AG09309 (cell line): ENCODE measurements at regions not wholly inside any gene's neighbourhood (a gene's known extent, or its start where the extent isn't known, plus 50 kb on each side); places are given as distances from the start of the nearest gene placed in this dataset.

Experiments used
- DNase-seq: peaks from one replicate; pipeline ENCODE4 v3.0.0-alpha.2; 2010; ENCODE audit warnings: low read depth
- H3K4me3 ChIP-seq: 2 replicates; pipeline ENCODE4 v1.5.1; 2011; ENCODE audit warnings: mild to moderate bottlenecking, low read depth, low read length, moderate library complexity; ENCODE audit not compliant: control insufficient read depth
- TF ChIP-seq, protein P1 (sequence below): IDR thresholded peaks from 2 replicates; pipeline ENCODE4 v1.5.1; 2011; ENCODE audit warnings: mild to moderate bottlenecking, low read depth, low read length, inconsistent platforms; ENCODE audit not compliant: insufficient read depth, control insufficient read depth; ENCODE audit errors: missing control alignments

DNA sequence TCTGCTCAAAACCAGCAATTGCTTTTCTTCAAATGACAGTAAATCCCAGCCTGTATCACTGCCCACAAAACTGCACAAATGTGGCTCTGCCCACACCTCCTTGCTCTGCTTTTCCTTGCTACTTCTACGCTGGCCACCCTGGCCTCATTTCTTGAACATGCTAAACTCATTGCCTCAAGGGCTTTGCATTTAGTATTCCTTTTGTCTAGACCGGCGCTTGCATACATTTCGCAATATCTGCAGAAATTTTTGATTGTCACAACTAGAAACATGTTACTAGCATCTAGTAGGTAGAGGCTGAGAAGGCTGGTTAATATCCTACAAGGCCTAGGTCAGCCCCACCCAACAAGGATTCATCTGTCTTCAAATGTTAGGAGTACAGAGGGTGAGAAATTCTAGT is 2357.8 kb downstream of the MAT2B start:
- no peak overlapping the region for H3K4me3 ChIP-seq
- TF ChIP-seq, protein P1, sequence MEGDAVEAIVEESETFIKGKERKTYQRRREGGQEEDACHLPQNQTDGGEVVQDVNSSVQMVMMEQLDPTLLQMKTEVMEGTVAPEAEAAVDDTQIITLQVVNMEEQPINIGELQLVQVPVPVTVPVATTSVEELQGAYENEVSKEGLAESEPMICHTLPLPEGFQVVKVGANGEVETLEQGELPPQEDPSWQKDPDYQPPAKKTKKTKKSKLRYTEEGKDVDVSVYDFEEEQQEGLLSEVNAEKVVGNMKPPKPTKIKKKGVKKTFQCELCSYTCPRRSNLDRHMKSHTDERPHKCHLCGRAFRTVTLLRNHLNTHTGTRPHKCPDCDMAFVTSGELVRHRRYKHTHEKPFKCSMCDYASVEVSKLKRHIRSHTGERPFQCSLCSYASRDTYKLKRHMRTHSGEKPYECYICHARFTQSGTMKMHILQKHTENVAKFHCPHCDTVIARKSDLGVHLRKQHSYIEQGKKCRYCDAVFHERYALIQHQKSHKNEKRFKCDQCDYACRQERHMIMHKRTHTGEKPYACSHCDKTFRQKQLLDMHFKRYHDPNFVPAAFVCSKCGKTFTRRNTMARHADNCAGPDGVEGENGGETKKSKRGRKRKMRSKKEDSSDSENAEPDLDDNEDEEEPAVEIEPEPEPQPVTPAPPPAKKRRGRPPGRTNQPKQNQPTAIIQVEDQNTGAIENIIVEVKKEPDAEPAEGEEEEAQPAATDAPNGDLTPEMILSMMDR, result no peak
- no peak for DNase-seq

DNA sequence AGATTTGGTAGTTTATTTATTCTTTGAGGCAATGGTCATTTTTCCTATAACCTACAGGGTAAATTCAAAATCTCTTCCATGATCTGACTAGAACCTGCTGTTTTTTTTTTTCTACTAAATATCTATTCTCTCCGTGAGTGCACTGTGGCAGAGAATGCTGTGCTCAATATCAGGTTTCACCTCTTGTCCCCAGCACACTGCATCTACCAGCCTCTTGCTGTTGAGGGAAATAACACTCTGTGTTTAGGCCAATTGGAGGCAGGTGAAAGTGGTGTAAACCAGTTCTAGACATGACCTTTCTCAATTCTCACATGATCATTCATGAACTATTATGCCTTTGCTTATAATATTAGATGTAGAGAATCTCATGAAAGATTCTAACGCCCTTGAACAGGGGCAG is 2365.9 kb downstream of the MAT2B start:
- DNase-seq, result no peak
- H3K4me3 ChIP-seq, result no peak overlapping the region
- TF ChIP-seq, protein P1, result no peak

DNA sequence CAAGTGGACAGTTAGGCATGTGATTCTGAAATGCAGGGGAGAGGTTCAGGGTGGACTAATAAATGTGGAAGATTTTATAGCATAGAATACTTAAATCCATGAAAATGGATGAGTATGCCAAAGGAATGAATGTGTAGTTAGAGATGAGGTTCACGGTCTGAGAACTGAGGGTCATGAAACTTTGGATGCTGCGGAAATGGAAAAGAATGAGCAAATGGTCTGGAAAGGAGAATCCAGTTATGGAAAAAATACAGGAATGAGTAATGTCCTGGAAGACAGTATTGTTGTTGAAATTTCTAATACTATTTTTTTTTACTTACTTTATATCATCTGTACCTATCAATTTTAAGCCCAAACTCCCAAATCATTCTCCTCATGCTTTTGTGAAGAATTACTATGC is 2369.4 kb downstream of the MAT2B start:
- TF ChIP-seq, protein P1, result no peak
- DNase-seq, result no peak
- no peak overlapping the region for H3K4me3 ChIP-seq

DNA sequence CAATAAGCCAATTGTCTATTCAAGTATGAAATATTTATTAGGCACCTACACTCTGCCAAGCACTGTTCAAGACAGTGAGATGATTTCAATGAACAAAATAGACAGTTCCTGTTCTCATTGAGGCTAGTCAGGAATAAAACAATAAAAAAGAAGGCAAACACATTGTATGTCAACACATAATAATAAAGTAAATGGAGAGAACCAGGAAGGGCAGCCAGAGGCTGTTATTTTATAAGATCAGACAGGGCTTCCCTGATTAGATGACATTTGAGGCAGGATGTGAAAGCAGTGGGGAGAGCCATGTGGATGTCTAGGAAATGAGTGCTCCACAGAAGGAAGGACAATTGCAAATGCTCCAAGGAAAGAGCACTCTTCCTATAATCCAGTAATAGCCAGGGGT is 2371.1 kb downstream of the MAT2B start:
- no peak overlapping the region for H3K4me3 ChIP-seq
- TF ChIP-seq, protein P1, result no peak
- no peak for DNase-seq

DNA sequence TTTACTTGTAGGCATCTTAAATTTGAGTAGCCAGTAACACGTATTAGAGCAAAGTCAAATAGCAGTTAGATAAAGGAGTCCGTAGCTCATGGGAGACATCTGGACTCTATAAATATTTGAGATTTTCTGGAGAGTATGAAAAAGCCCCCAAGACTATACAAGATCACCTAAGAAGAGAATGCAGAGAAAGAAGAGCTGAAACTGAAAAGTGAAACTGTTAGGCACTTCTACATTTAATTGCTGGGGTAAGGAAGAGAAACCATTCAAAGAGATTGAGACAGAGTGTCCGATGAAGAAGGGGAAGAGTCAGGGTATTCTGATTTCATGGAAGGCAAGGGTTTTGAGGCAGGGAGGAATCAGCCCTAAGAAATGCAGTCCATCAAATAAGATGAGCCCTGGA is 2372.1 kb downstream of the MAT2B start:
- DNase-seq, result no peak
- TF ChIP-seq, protein P1, result no peak
- no peak overlapping the region for H3K4me3 ChIP-seq

DNA sequence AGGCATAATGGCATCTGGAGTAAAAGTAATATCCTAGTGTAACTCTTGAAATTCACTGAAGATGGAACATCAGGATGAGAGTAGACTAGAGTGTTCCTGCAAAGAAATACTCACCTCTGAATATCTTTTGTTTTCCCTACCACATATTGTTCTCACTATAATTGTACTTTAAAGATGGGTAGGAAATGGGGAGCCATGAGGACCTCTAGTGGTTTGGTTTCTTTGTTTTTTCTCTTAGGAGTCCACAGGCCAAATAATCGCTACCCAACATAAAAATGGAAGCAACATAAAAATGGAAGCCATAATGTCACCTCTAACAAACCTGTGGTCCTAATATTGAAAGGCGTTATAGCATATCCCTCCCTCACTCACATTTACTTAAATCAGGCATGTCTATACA is 2375.8 kb downstream of the MAT2B start:
- H3K4me3 ChIP-seq, result no peak overlapping the region
- TF ChIP-seq, protein P1, result no peak
- no peak for DNase-seq

DNA sequence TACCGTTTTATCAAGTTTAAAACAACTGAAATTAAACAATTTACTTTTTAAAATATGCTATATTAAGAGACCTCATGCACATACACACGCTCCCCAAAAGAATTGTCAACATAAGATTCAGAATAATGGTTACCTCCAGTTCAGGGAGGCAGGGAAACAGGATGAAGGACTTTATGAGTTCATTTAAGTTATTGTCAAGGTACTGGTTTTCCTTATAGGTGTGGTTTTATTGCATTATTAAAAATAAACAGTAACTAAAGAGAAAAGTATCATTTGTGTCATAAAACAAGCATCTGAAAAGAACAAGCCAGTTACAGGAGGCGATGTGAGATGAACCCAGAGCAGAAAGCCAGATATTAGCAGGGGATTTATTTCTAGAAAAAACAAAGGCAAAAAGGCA is 2376.7 kb downstream of the MAT2B start:
- TF ChIP-seq, protein P1, result no peak
- H3K4me3 ChIP-seq, result no peak overlapping the region
- no peak for DNase-seq
